IMR-90 (cell line): ENCODE measurements at regions not wholly inside any gene's neighbourhood (a gene's known extent, or its start where the extent isn't known, plus 50 kb on each side); places are given as distances from the start of the nearest gene placed in this dataset.

Experiments used
- ATAC-seq: fragments of 200-7000 bp; cut with Tn5 transposase; 2 replicates; pipeline ENCODE4 v1.9.1; 2020; ENCODE audit warnings: low read depth, mild to moderate bottlenecking, moderate library complexity
- BruUV-seq: library from RNA; stranded (reverse); fragments of 400-500 nt; replicated peaks from 2 replicates; lab custom pipeline; 2021; lab: Mats Ljungman, UMichigan
- CTCF ChIA-PET: fragments of 300-600 bp; formaldehyde crosslinking; extraction: SDS; loops from one replicate; lab custom pipeline; 2021; ENCODE audit warnings: antibody characterized with exemption; lab: Yijun Ruan, JAX
- POLR2A ChIA-PET: fragments of 300-600 bp; sonication (Branson Sonifier 250); formaldehyde crosslinking; loops from one replicate; lab custom pipeline; 2022; ENCODE audit warnings: antibody characterized with exemption; ENCODE audit not compliant: unreplicated experiment; lab: Charles Lee
- DNase-seq: peaks from one replicate; pipeline ENCODE4 v3.0.0; 2013
- H2AFZ ChIP-seq: replicated peaks from 2 replicates; pipeline ENCODE3; 2013; ENCODE audit warnings: low read length, mild to moderate bottlenecking; ENCODE audit not compliant: poor library complexity
- H2AK5ac ChIP-seq: 2 replicates; pipeline ENCODE4 v1.6.1; 2013; ENCODE audit warnings: low read depth, low read length, inconsistent platforms
- H2AK9ac ChIP-seq: replicated peaks from 2 replicates; pipeline ENCODE3; 2013; ENCODE audit warnings: mild to moderate bottlenecking, low read depth, low read length, moderate library complexity; ENCODE audit not compliant: poor library complexity
- H2BK120ac ChIP-seq: 2 replicates; pipeline ENCODE4 v1.6.1; 2013; ENCODE audit warnings: low read depth, low read length, inconsistent platforms
- H2BK15ac ChIP-seq: 3 replicates; pipeline ENCODE4 v1.6.1; 2013; ENCODE audit warnings: low read depth, low read length, inconsistent platforms
- H2BK20ac ChIP-seq: 2 replicates; pipeline ENCODE4 v1.6.1; 2013; ENCODE audit warnings: low read depth, mild to moderate bottlenecking, inconsistent platforms, low read length, moderate library complexity
- H2BK5ac ChIP-seq: 2 replicates; pipeline ENCODE4 v1.6.1; 2013; ENCODE audit warnings: mild to moderate bottlenecking, low read depth, low read length, inconsistent platforms; ENCODE audit not compliant: poor library complexity, severe bottlenecking
- H3K14ac ChIP-seq: replicated peaks from 2 replicates; pipeline ENCODE4 v1.6.1; 2013; ENCODE audit warnings: low read depth, low read length, inconsistent platforms
- H3K18ac ChIP-seq: 2 replicates; pipeline ENCODE4 v1.6.1; 2013; ENCODE audit warnings: low read depth, low read length, control low read depth
- H3K23ac ChIP-seq: 2 replicates; pipeline ENCODE4 v1.6.1; 2013; ENCODE audit warnings: low read depth, low read length, inconsistent platforms
- H3K27ac ChIP-seq: 2 replicates; pipeline ENCODE4 v1.5.1; 2013; ENCODE audit warnings: mild to moderate bottlenecking, control low read depth, low read length; ENCODE audit not compliant: insufficient read depth
- H3K27me3 ChIP-seq: 2 replicates; pipeline ENCODE4 v1.6.1; 2013; ENCODE audit warnings: low read length; ENCODE audit not compliant: control insufficient read depth, insufficient read depth
- H3K36me3 ChIP-seq: 2 replicates; pipeline ENCODE4 v1.6.1; 2013; ENCODE audit warnings: low read length, mixed read lengths; ENCODE audit not compliant: control insufficient read depth, insufficient read depth
- H3K4ac ChIP-seq: 2 replicates; pipeline ENCODE4 v1.6.1; 2013; ENCODE audit warnings: low read depth, low read length, inconsistent platforms
- H3K4me1 ChIP-seq: 2 replicates; pipeline ENCODE4 v1.6.1; 2013; ENCODE audit warnings: low read length, mixed read lengths; ENCODE audit not compliant: control insufficient read depth, insufficient read depth
- H3K4me2 ChIP-seq: 2 replicates; pipeline ENCODE4 v1.6.1; 2013; ENCODE audit warnings: low read depth, mild to moderate bottlenecking, control low read depth, low read length, moderate library complexity
- H3K4me3 ChIP-seq: 2 replicates; pipeline ENCODE4 v1.5.1; 2013; ENCODE audit warnings: low read depth, mild to moderate bottlenecking, control low read depth, low read length, moderate library complexity; ENCODE audit not compliant: insufficient read depth
- H3K56ac ChIP-seq: 2 replicates; pipeline ENCODE4 v1.6.1; 2013; ENCODE audit warnings: low read length, inconsistent platforms; ENCODE audit not compliant: insufficient read depth; ENCODE audit errors: extremely low read depth
- H3K79me1 ChIP-seq, 2 experiments: 2 replicates each; pipeline ENCODE4 v1.6.1; 2013; ENCODE audit warnings: low read length in 2 of 2, inconsistent platforms in 1 of 2, low read depth in 1 of 2
- H3K9ac ChIP-seq: 2 replicates; pipeline ENCODE4 v1.6.1; 2013; ENCODE audit warnings: low read depth, low read length, control low read depth
- H3K9me1 ChIP-seq: 2 replicates; pipeline ENCODE4 v1.6.1; 2013; ENCODE audit warnings: low read length, inconsistent platforms; ENCODE audit not compliant: insufficient read depth
- H3K9me3 ChIP-seq: 2 replicates; pipeline ENCODE4 v1.6.1; 2013; ENCODE audit warnings: low read length; ENCODE audit not compliant: control insufficient read depth, insufficient read depth
- H4K20me1 ChIP-seq: 2 replicates; pipeline ENCODE4 v1.6.1; 2013; ENCODE audit warnings: low read length, inconsistent platforms; ENCODE audit not compliant: insufficient read depth
- H4K5ac ChIP-seq: 2 replicates; pipeline ENCODE4 v1.6.1; 2013; ENCODE audit warnings: mild to moderate bottlenecking, low read depth, low read length, control low read depth
- H4K8ac ChIP-seq, 2 experiments: 2 replicates each; pipeline ENCODE4 v1.6.1; 2013; ENCODE audit warnings: low read depth in 2 of 2, low read length in 2 of 2, control low read depth in 1 of 2, inconsistent platforms in 1 of 2
- H4K91ac ChIP-seq: 2 replicates; pipeline ENCODE4 v1.6.1; 2013; ENCODE audit warnings: low read depth, low read length, inconsistent platforms; ENCODE audit not compliant: insufficient read depth
- CEBPB ChIP-seq: IDR thresholded peaks from 2 replicates; pipeline ENCODE4 v1.6.1; 2012; ENCODE audit warnings: low read depth, low read length, improper control_type of control experiment
- FOS ChIP-seq: fragments of 150-350 bp; IDR thresholded peaks from 2 replicates; pipeline ENCODE4 v1.6.1; 2016; ENCODE audit warnings: low read depth, low read length
- MAFK ChIP-seq: IDR thresholded peaks from 2 replicates; pipeline ENCODE4 v1.6.1; 2012; ENCODE audit warnings: low read depth, low read length, improper control_type of control experiment
- MAZ ChIP-seq: IDR thresholded peaks from 2 replicates; pipeline ENCODE4 v1.6.1; 2012; ENCODE audit warnings: low read depth, mild to moderate bottlenecking, low read length, improper control_type of control experiment, moderate library complexity, borderline replicate concordance
- MXI1 ChIP-seq: IDR thresholded peaks from 2 replicates; pipeline ENCODE4 v1.6.1; 2012; ENCODE audit warnings: low read depth, mild to moderate bottlenecking, low read length, moderate library complexity, borderline replicate concordance
- NFE2L2 ChIP-seq: fragments of 150-350 bp; IDR thresholded peaks from 2 replicates; pipeline ENCODE4 v1.6.1; 2016; ENCODE audit warnings: low read depth, mild to moderate bottlenecking, low read length
- RAD21 ChIP-seq: IDR thresholded peaks from 2 replicates; pipeline ENCODE4 v1.6.1; 2012; ENCODE audit warnings: low read length, improper control_type of control experiment
- RCOR1 ChIP-seq: IDR thresholded peaks from 2 replicates; pipeline ENCODE4 v1.6.1; 2012; ENCODE audit warnings: mild to moderate bottlenecking, low read length, improper control_type of control experiment; ENCODE audit not compliant: insufficient replicate concordance
- RFX5 ChIP-seq: IDR thresholded peaks from 2 replicates; pipeline ENCODE4 v1.8.0; 2012; ENCODE audit warnings: low read depth, mild to moderate bottlenecking, low read length, moderate library complexity
- SMC3 ChIP-seq: fragments of 150-350 bp; IDR thresholded peaks from 2 replicates; pipeline ENCODE4 v1.6.1; 2016; ENCODE audit warnings: low read depth, mild to moderate bottlenecking, antibody characterized with exemption, low read length, moderate library complexity
- USF2 ChIP-seq: fragments of 150-350 bp; IDR thresholded peaks from 2 replicates; pipeline ENCODE4 v1.6.1; 2017; ENCODE audit warnings: mild to moderate bottlenecking, antibody characterized with exemption, low read length, low read depth
- WGBS, 2 experiments: methylation state at CpG; one replicate each; pipeline versions ENCODE4 v1.1.5 to v1.1.7; 2013; ENCODE audit warnings: missing lambda C conversion rate in 2 of 2; ENCODE audit not compliant: insufficient read length in 1 of 2; ENCODE audit errors: extremely low coverage in 2 of 2; 5-methylcytosine and 5-hydroxymethylcytosine counted together
- dilution Hi-C: fragments of 300-500 bp; cut with HindIII; formaldehyde crosslinking; loops from one replicate; pipeline ENCODE4 v1.14.3; 2018; ENCODE audit warnings: low sequenced_read_pairs; ENCODE audit not compliant: unreplicated experiment
- in situ Hi-C: fragments of 300-500 bp; cut with MboI; formaldehyde crosslinking; loops from 3 replicates; pipeline ENCODE4 v1.14.3; 2019; ENCODE audit warnings: low sequenced_read_pairs, inconsistent platforms, mixed read lengths
- intact Hi-C: fragments of 100-400 bp; cut with micrococcal nuclease; formaldehyde crosslinking; loops from 2 replicates; pipeline ENCODE4 v1.10.0; 2022

- ChIA-PET CTCF (no interaction called here), POLR2A (no interaction called here)
- no peaks in the 10 kb centered on the region for H3K9me3 ChIP-seq
- H2BK20ac ChIP-seq = no peak overlapping the region
- no peak overlapping the region for H3K23ac ChIP-seq
- H2AK5ac ChIP-seq = no peak overlapping the region
- DNase-seq (no peak), ATAC-seq (no peak)
- H3K4me2 ChIP-seq = no peak overlapping the region
- H4K20me1 ChIP-seq = no peaks in the 10 kb centered on the region
- H4K91ac ChIP-seq = no peak overlapping the region
- H3K4me3 ChIP-seq = no peak overlapping the region
- in situ Hi-C loops = no loop called here
- no peak overlapping the region for H2AK9ac ChIP-seq
- H2BK5ac ChIP-seq = no peak overlapping the region
- no peaks in the 10 kb centered on the region for H3K9me1 ChIP-seq
- H3K79me1 ChIP-seq = no peaks in the 10 kb centered on the region; a peak in 1 of 4 replicates
- no peaks in the 10 kb centered on the region for H3K36me3 ChIP-seq
- no TSS peak for BruUV-seq
- no peak overlapping the region for H3K9ac ChIP-seq
- dilution Hi-C loops = no loop called here
- H2BK15ac ChIP-seq = no peak overlapping the region
- no peak overlapping the region for H3K14ac ChIP-seq
- no peak overlapping the region for H3K56ac ChIP-seq
- H3K27me3 ChIP-seq = no peaks in the 10 kb centered on the region
- no peak overlapping the region for H4K8ac ChIP-seq
- intact Hi-C loops = no loop called here
- no peak overlapping the region for H2AFZ ChIP-seq
- H3K4ac ChIP-seq = no peak overlapping the region
- TF ChIP-seq SMC3 (no peak), CEBPB (no peak), MAZ (no peak), RFX5 (no peak), MXI1 (no peak), RAD21 (no peak), FOS (no peak), RCOR1 (no peak), NFE2L2 (no peak), USF2 (no peak), MAFK (no peak)
- H3K18ac ChIP-seq = no peak overlapping the region
- no CpG with 5 or more reads among the region's 3 CpGs for WGBS, 2 experiments
- H3K27ac ChIP-seq = no peak overlapping the region
- no peak overlapping the region for H4K5ac ChIP-seq
- H2BK120ac ChIP-seq = no peak overlapping the region
- no peaks in the 10 kb centered on the region for H3K4me1 ChIP-seq
Observed at GRCh38 chr1:41983451-41983850, 64.7 kb upstream of the HIVEP3 start.
